ENCODE measurements at regions not wholly inside any gene's neighbourhood (a gene's known extent, or its start where the extent isn't known, plus 50 kb on each side); places are given as distances from the start of the nearest gene placed in this dataset.

- TF ChIP-seq CTCF (IDR thresholded peaks at IDR 0.05; ENCODE audit: insufficient read depth, low read depth, low read length) (no peak), EZH2 (IDR thresholded peaks at IDR 0.05; ENCODE audit: insufficient read depth, low read length) (no peak)
These were observed 57.7 kb upstream of the ATP5PO start for GRCh38 chr21:33973268-33973667.
